ENCODE measurements at regions not wholly inside any gene's neighbourhood (a gene's known extent, or its start where the extent isn't known, plus 50 kb on each side); places are given as distances from the start of the nearest gene placed in this dataset.

DNA sequence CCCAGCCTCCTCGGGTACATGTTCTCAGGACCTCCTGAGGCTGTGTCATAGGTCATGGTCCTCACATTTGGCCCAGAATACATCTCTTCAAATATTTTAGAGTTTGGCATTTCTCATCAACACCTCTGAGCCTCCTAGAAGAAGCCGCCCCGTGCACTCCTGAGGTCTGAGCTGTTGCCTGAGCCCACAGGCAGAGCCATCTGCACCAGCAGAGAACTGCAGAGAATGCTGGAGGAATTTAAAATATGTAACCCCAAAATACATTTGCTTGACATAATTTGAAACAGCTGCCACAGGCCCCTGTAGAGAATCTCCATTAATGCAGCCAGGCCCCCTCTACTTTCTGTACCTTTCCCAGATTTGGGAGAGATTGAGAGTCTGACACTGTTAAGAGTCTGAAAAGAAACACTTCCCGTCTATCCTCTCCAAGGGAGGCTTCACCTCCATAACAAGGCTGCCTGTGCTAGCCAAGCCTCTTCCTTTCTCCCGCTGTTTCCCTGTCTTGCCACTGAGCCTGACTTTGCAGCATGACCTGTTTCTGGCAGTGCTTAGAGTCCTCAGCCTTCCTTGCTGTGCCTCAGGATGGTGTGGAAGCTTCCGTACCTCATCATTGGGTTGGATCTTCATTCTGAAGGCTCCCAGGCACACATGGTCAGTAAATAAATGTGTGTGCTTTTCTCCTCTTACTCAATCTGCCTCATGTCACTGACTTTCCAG, 95.4 kb upstream of the SFSWAP start:
- TF ChIP-seq, protein P1, sequence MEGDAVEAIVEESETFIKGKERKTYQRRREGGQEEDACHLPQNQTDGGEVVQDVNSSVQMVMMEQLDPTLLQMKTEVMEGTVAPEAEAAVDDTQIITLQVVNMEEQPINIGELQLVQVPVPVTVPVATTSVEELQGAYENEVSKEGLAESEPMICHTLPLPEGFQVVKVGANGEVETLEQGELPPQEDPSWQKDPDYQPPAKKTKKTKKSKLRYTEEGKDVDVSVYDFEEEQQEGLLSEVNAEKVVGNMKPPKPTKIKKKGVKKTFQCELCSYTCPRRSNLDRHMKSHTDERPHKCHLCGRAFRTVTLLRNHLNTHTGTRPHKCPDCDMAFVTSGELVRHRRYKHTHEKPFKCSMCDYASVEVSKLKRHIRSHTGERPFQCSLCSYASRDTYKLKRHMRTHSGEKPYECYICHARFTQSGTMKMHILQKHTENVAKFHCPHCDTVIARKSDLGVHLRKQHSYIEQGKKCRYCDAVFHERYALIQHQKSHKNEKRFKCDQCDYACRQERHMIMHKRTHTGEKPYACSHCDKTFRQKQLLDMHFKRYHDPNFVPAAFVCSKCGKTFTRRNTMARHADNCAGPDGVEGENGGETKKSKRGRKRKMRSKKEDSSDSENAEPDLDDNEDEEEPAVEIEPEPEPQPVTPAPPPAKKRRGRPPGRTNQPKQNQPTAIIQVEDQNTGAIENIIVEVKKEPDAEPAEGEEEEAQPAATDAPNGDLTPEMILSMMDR (IDR thresholded peaks at IDR 0.05): no peak
- TF ChIP-seq POLR2A (IDR thresholded peaks at IDR 0.05): no peak

Measured in adrenal gland (tissue), 5 donors.